Tibial artery (tissue), 4 donors: ENCODE measurements at regions not wholly inside any gene's neighbourhood (a gene's known extent, or its start where the extent isn't known, plus 50 kb on each side); places are given as distances from the start of the nearest gene placed in this dataset.

Experiments used
- DNase-seq, 2 donors: peaks; one replicate each; pipeline ENCODE4 v3.0.0-alpha.2; 2019
- H3K27ac ChIP-seq, 2 donors: fragments of 200-600 bp; sonication (generic) in 1 of 2; 1 replicate in 1 of 2; 2 replicates in 1 of 2; pipeline ENCODE4 v1.5.1; 2018 to 2019; ENCODE audit warnings: mild to moderate bottlenecking in 1 of 2
- H3K27me3 ChIP-seq, 2 donors: fragments of 200-600 bp; sonication (generic) in 1 of 2; one replicate each; pipeline versions ENCODE4 v1.5.1 to v1.6.0; 2016 to 2019
- H3K36me3 ChIP-seq, 3 donors: fragments of 200-600 bp; sonication (generic) in 2 of 3; one replicate each; pipeline ENCODE4 v1.5.1; 2016 to 2019; ENCODE audit warnings: mild to moderate bottlenecking in 2 of 3
- H3K4me1 ChIP-seq, 4 donors: fragments of 200-600 bp; sonication (generic) in 2 of 4; 1 replicate in 3 of 4; 2 replicates in 1 of 4; pipeline ENCODE4 v1.5.1; 2016 to 2019
- H3K4me3 ChIP-seq, 2 donors: fragments of 200-600 bp; sonication (generic) in 1 of 2; 1 replicate in 1 of 2; 2 replicates in 1 of 2; pipeline ENCODE4 v1.5.1; 2018 to 2019; ENCODE audit warnings: mild to moderate bottlenecking in 2 of 2
- H3K9me3 ChIP-seq, 3 donors: fragments of 200-600 bp; sonication (generic) in 1 of 3; one replicate each; pipeline ENCODE4 v1.5.1; 2016 to 2019
- CTCF ChIP-seq, 2 experiments: fragments of 200-600 bp in 1 of 2; fragments of 450-650 bp in 1 of 2; IDR thresholded peaks; one replicate each; pipeline ENCODE4 v1.5.1; 2017 to 2019; ENCODE audit warnings: antibody characterized with exemption in 2 of 2, mild to moderate bottlenecking in 1 of 2, moderate library complexity in 1 of 2
- intact Hi-C: fragments of 100-400 bp; cut with DNase I; formaldehyde crosslinking; loops from one replicate; pipeline ENCODE4 v1.15.0; 2023; ENCODE audit warnings: low total_unique reads

GRCh38 chr10:20677340-20677739, 219.8 kb downstream of the NEBL start:
- Histone ChIP-seq H3K9me3 (no peaks in the 10 kb centered on the region), H3K4me1 (no peaks in the 10 kb centered on the region), H3K27me3 (no peaks in the 10 kb centered on the region), H3K36me3 (no peaks in the 10 kb centered on the region), H3K4me3 (no peak overlapping the region), H3K27ac (no peak overlapping the region)
- no peak for DNase-seq
- TF ChIP-seq CTCF (IDR thresholded peaks at IDR 0.05): no peak
- intact Hi-C loops: no loop called here

GRCh38 chr10:20674926-20675325, 222.2 kb downstream of the NEBL start:
- intact Hi-C loops: no loop called here
- Histone ChIP-seq H3K27me3 (no peaks in the 10 kb centered on the region), H3K27ac (no peak overlapping the region), H3K4me1 (peaks cover 0 to 8% (median 2%) of the 10 kb centered on the region in 4 donors), H3K9me3 (no peaks in the 10 kb centered on the region), H3K36me3 (no peaks in the 10 kb centered on the region), H3K4me3 (no peak overlapping the region)
- TF ChIP-seq CTCF (IDR thresholded peaks at IDR 0.05): no peak
- DNase-seq: no peak

- intact Hi-C loops: no loop called here
- no peak overlapping the region for H3K4me3 ChIP-seq
- H3K36me3 ChIP-seq: no peaks in the 10 kb centered on the region
- no peaks in the 10 kb centered on the region for H3K9me3 ChIP-seq
- H3K27ac ChIP-seq: no peak overlapping the region
- no peak for TF ChIP-seq CTCF (IDR thresholded peaks at IDR 0.05)
- no peaks in the 10 kb centered on the region for H3K27me3 ChIP-seq
- peaks cover 0 to 8% (median 2%) of the 10 kb centered on the region in 4 donors for H3K4me1 ChIP-seq
- DNase-seq: no peak
Observed at GRCh38 chr10:20673175-20673574, 223.9 kb downstream of the NEBL start.

GRCh38 chr10:20672741-20673140, 224.4 kb downstream of the NEBL start:
- no peak for DNase-seq
- no peak for TF ChIP-seq CTCF (IDR thresholded peaks at IDR 0.05)
- Histone ChIP-seq H3K27ac (no peak overlapping the region), H3K27me3 (no peaks in the 10 kb centered on the region), H3K4me3 (no peak overlapping the region), H3K9me3 (no peaks in the 10 kb centered on the region), H3K36me3 (no peaks in the 10 kb centered on the region), H3K4me1 (peaks cover 0 to 8% (median 2%) of the 10 kb centered on the region in 4 donors)
- intact Hi-C loops: no loop called here

- no peak for TF ChIP-seq CTCF (IDR thresholded peaks at IDR 0.05)
- no peaks in the 10 kb centered on the region for H3K36me3 ChIP-seq
- H3K27ac ChIP-seq: no peak overlapping the region
- no peak for DNase-seq
- H3K27me3 ChIP-seq: no peaks in the 10 kb centered on the region
- no peak overlapping the region for H3K4me3 ChIP-seq
- H3K4me1 ChIP-seq: peaks cover 0 to 8% (median 2%) of the 10 kb centered on the region in 4 donors
- intact Hi-C loops: no loop called here
- no peaks in the 10 kb centered on the region for H3K9me3 ChIP-seq
Observed at GRCh38 chr10:20670579-20670978, 226.5 kb downstream of the NEBL start.

- DNase-seq: no peak
- H3K4me3 ChIP-seq: no peak overlapping the region
- TF ChIP-seq CTCF (IDR thresholded peaks at IDR 0.05): no peak
- H3K36me3 ChIP-seq: no peaks in the 10 kb centered on the region
- intact Hi-C loops: no loop called here
- no peaks in the 10 kb centered on the region for H3K9me3 ChIP-seq
- H3K27me3 ChIP-seq: no peaks in the 10 kb centered on the region
- peaks cover 0 to 8% (median 2%) of the 10 kb centered on the region in 4 donors for H3K4me1 ChIP-seq
- H3K27ac ChIP-seq: no peak overlapping the region
Observed at GRCh38 chr10:20668985-20669384, 228.1 kb downstream of the NEBL start.
